SK-N-SH treated with all-trans-retinoic acid at 6 μM for 48 hours (cell line): ENCODE measurements at regions not wholly inside any gene's neighbourhood (a gene's known extent, or its start where the extent isn't known, plus 50 kb on each side); places are given as distances from the start of the nearest gene placed in this dataset.

ENCODE experiments used
- ATAC-seq: fragments of 200-7000 bp; cut with Tn5 transposase; 3 replicates; pipeline ENCODE4 v1.9.1; 2020; ENCODE audit warnings: mild to moderate bottlenecking, moderate library complexity
- ARNTL ChIP-seq: fragments of 450-650 bp; formaldehyde crosslinking; IDR thresholded peaks from 2 replicates; pipeline ENCODE4 v1.5.0; 2020; ENCODE audit warnings: low read depth, mild to moderate bottlenecking, moderate library complexity, borderline replicate concordance
- CSDC2 ChIP-seq: fragments of 250-450 bp; sonication (Bioruptor Pico); IDR thresholded peaks from 2 replicates; pipeline ENCODE4 v1.5.0; 2020; ENCODE audit warnings: mild to moderate bottlenecking, moderate library complexity
- ESRRG ChIP-seq: fragments of 250-450 bp; sonication (Bioruptor Pico); IDR thresholded peaks from 2 replicates; pipeline ENCODE4 v1.6.1; 2021; ENCODE audit warnings: mild to moderate bottlenecking
- ISL1 ChIP-seq: fragments of 250-450 bp; sonication (Bioruptor Pico); IDR thresholded peaks from 2 replicates; pipeline ENCODE4 v2.1.2; 2022; ENCODE audit warnings: mild to moderate bottlenecking, moderate library complexity
- OSR1 ChIP-seq: fragments of 250-450 bp; sonication (Bioruptor Pico); IDR thresholded peaks from 2 replicates; pipeline ENCODE4 v1.8.0; 2022; ENCODE audit warnings: moderate library complexity, mild to moderate bottlenecking, inconsistent platforms
- PPARA ChIP-seq: fragments of 250-450 bp; sonication (Bioruptor Pico); IDR thresholded peaks from 2 replicates; pipeline ENCODE4 v1.5.0; 2020; ENCODE audit warnings: mild to moderate bottlenecking, borderline replicate concordance
- RARB ChIP-seq: fragments of 250-450 bp; sonication (Bioruptor Pico); IDR thresholded peaks from 2 replicates; pipeline ENCODE4 v1.8.0; 2021; ENCODE audit warnings: mild to moderate bottlenecking, moderate library complexity
- SNAI2 ChIP-seq: fragments of 250-450 bp; sonication (Bioruptor Pico); IDR thresholded peaks from 2 replicates; pipeline ENCODE4 v1.5.0; 2020; ENCODE audit warnings: mild to moderate bottlenecking, moderate library complexity
- TCF4 ChIP-seq: fragments of 250-450 bp; sonication (Bioruptor Pico); IDR thresholded peaks from 2 replicates; pipeline ENCODE4 v1.8.0; 2021; ENCODE audit warnings: mild to moderate bottlenecking, moderate library complexity, borderline replicate concordance
- TOX ChIP-seq: fragments of 250-450 bp; sonication (Bioruptor Pico); IDR thresholded peaks from 2 replicates; pipeline ENCODE4 v1.8.0; 2021; ENCODE audit warnings: mild to moderate bottlenecking, moderate library complexity, borderline replicate concordance
- ZC3H10 ChIP-seq: fragments of 250-450 bp; sonication (Bioruptor Pico); IDR thresholded peaks from 2 replicates; pipeline ENCODE4 v1.5.1; 2021; ENCODE audit warnings: mild to moderate bottlenecking, moderate library complexity
- ZFP3 ChIP-seq: fragments of 250-450 bp; sonication (Bioruptor Pico); IDR thresholded peaks from 2 replicates; pipeline ENCODE4 v1.5.0; 2020; ENCODE audit warnings: mild to moderate bottlenecking, moderate library complexity
- ZFP30 ChIP-seq: fragments of 450-650 bp; formaldehyde crosslinking; IDR thresholded peaks from 2 replicates; pipeline ENCODE4 v1.5.0; 2022; ENCODE audit warnings: mild to moderate bottlenecking, moderate library complexity
- ZNF565 ChIP-seq: fragments of 450-650 bp; formaldehyde crosslinking; conservative IDR thresholded peaks from 2 replicates; pipeline ENCODE4 v1.5.0; 2020; ENCODE audit warnings: low read depth, mild to moderate bottlenecking, moderate library complexity
- ZNF70 ChIP-seq: fragments of 450-650 bp; formaldehyde crosslinking; IDR thresholded peaks from 2 replicates; pipeline ENCODE4 v1.5.0; 2020; ENCODE audit warnings: mild to moderate bottlenecking, moderate library complexity
- ZNF8 ChIP-seq: fragments of 450-650 bp; formaldehyde crosslinking; IDR thresholded peaks from 2 replicates; pipeline ENCODE4 v1.5.0; 2020; ENCODE audit warnings: mild to moderate bottlenecking, moderate library complexity
- TF ChIP-seq, protein P1 (sequence below): fragments of 250-450 bp; sonication (Bioruptor Pico); IDR thresholded peaks from 2 replicates; pipeline ENCODE4 v1.8.0; 2020; ENCODE audit warnings: mild to moderate bottlenecking, moderate library complexity, borderline replicate concordance
- TF ChIP-seq, protein P2 (sequence below): fragments of 250-450 bp; sonication (Bioruptor Pico); IDR thresholded peaks from 2 replicates; pipeline ENCODE4 v1.5.1; 2021; ENCODE audit warnings: mild to moderate bottlenecking, moderate library complexity
- TF ChIP-seq, protein P3 (sequence below): fragments of 250-450 bp; sonication (Bioruptor Pico); IDR thresholded peaks from 2 replicates; pipeline ENCODE4 v1.5.0; 2020; ENCODE audit warnings: mild to moderate bottlenecking, moderate library complexity

DNA sequence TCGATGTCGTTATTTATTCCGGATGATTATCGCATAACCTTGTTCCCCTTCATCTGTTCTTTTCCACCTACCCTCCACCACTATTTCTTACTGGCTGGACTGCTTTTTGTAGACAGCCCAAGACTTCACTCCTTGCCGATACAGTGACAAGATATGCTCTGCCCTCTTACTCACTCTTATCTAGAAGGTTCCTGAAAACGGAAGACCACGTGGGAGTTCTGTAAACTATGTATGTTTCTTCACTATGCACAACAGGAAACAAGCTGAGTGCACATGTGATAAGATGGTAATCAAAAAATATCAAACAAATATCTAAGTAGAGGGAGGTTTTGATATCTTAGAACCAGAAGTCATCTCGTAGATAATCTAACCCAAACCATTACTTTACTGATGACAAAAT, 122.9 kb upstream of the ARHGAP20 start:
- no peak for ATAC-seq
- TF ChIP-seq ZFP30 (CRISPR knock-in tag) (no peak), OSR1 (CRISPR knock-in tag) (no peak), ESRRG (CRISPR knock-in tag) (no peak)

DNA sequence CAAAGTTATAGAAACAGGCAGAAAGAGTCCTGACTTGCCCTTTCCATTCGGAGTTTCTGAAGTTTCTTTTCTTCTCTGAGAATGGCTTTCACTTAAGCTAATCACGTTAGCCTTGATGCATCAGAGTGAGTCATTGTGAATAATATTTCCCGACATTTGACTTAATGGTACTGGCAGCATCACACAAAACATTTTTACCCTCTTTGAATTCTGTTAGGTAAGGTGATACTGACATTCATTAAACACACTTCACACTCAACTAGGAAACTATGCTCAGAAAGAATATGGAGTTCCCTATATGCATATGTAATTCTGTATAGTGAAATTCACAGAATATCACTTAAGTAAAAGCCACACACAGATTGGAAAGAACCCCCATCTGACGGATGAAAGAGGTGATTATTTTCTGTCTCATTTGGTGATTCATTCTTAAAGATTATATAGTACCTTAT, 120.8 kb upstream of the ARHGAP20 start:
- TF ChIP-seq, protein P1, sequence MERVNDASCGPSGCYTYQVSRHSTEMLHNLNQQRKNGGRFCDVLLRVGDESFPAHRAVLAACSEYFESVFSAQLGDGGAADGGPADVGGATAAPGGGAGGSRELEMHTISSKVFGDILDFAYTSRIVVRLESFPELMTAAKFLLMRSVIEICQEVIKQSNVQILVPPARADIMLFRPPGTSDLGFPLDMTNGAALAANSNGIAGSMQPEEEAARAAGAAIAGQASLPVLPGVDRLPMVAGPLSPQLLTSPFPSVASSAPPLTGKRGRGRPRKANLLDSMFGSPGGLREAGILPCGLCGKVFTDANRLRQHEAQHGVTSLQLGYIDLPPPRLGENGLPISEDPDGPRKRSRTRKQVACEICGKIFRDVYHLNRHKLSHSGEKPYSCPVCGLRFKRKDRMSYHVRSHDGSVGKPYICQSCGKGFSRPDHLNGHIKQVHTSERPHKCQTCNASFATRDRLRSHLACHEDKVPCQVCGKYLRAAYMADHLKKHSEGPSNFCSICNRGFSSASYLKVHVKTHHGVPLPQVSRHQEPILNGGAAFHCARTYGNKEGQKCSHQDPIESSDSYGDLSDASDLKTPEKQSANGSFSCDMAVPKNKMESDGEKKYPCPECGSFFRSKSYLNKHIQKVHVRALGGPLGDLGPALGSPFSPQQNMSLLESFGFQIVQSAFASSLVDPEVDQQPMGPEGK (CRISPR knock-in tag): peak; percentile 52; the same call in 1 of the 2 replicates
- TF ChIP-seq ARNTL (CRISPR knock-in tag) (no peak), ZC3H10 (peak; percentile 82), OSR1 (CRISPR knock-in tag) (no peak), ISL1 (CRISPR knock-in tag) (peak; percentile 89), ZNF70 (CRISPR knock-in tag) (no peak)
- ATAC-seq: peak; percentile 84

DNA sequence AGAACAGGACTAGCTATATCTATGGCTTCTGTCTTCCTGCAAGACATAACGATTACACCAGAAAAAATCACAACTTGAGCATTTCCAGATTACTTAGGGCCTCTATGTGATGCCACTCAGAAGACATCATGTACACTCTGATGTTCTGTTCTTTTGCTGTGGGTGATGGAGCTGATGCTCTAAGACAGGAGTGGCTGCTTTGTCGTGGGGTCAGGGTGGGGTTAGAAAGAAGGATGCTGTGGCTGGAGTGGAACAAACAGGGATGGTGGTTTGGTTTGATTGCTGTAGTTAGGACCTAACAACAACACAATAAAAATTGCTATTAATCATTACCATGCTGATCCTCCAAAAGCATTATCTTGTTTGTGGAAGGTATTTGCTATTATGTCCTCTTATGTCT, 120.3 kb upstream of the ARHGAP20 start:
- peak; percentile 52 for ATAC-seq
- TF ChIP-seq ZC3H10 (0 out of 2 replicates have a peak, but pooled peaks have one; percentile 15), ZFP3 (CRISPR knock-in tag) (no peak; the same call in none of the 2 replicates)

DNA sequence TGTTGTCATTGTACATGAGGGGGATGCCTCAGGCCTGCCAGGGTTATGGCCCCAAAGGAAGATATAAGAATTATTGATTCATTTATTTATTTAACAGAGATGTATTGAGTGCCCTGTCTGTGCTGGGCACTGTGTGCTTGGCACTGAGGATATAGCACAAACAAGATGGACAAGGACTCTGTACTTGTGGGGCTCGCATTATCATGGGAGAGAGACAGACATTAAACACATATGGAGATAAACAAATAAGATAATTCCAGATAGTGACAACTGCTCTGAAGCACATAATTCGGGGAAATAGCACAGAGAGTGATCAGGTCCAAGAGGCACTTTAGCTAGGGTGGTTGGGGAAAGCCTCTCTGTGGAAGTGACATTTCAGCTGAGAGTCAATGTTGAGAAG, 119.8 kb upstream of the ARHGAP20 start:
- TF ChIP-seq, protein P2, sequence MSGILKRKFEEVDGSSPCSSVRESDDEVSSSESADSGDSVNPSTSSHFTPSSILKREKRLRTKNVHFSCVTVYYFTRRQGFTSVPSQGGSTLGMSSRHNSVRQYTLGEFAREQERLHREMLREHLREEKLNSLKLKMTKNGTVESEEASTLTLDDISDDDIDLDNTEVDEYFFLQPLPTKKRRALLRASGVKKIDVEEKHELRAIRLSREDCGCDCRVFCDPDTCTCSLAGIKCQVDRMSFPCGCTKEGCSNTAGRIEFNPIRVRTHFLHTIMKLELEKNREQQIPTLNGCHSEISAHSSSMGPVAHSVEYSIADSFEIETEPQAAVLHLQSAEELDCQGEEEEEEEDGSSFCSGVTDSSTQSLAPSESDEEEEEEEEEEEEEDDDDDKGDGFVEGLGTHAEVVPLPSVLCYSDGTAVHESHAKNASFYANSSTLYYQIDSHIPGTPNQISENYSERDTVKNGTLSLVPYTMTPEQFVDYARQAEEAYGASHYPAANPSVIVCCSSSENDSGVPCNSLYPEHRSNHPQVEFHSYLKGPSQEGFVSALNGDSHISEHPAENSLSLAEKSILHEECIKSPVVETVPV (CRISPR knock-in tag): no peak
- TF ChIP-seq RARB (CRISPR knock-in tag): no peak
- TF ChIP-seq, protein P1 (CRISPR knock-in tag): no peak
- TF ChIP-seq ZFP30 (CRISPR knock-in tag): no peak
- peak; percentile 6; the same call in 1 of the 3 replicates for ATAC-seq

DNA sequence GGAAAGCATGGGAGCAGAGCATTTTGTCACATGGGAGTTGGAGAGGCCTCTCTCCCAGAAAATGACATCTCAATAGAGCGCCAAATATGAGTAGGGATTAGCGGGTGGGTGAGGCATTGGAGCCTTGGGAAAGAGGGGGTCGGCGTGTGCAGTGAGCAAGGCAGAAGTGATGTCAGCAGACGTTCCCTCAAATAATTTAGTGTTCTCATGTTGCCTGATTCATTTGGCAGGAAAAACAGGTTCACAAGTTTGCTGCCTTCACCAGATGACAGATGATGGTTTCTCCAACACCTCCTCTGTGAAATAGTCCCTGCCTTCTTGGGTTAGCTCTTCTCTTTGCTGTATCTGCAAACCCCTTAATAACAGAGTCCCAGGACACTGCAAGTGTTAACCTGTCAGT, 118.5 kb upstream of the ARHGAP20 start:
- TF ChIP-seq ZNF565 (no peak), ZC3H10 (no peak), ARNTL (CRISPR knock-in tag) (no peak), PPARA (CRISPR knock-in tag) (no peak), TOX (CRISPR knock-in tag) (no peak), CSDC2 (no peak), ZFP30 (CRISPR knock-in tag) (no peak), SNAI2 (CRISPR knock-in tag) (no peak), TCF4 (CRISPR knock-in tag) (no peak), RARB (CRISPR knock-in tag) (no peak), ZNF8 (CRISPR knock-in tag) (no peak)
- TF ChIP-seq, protein P3, sequence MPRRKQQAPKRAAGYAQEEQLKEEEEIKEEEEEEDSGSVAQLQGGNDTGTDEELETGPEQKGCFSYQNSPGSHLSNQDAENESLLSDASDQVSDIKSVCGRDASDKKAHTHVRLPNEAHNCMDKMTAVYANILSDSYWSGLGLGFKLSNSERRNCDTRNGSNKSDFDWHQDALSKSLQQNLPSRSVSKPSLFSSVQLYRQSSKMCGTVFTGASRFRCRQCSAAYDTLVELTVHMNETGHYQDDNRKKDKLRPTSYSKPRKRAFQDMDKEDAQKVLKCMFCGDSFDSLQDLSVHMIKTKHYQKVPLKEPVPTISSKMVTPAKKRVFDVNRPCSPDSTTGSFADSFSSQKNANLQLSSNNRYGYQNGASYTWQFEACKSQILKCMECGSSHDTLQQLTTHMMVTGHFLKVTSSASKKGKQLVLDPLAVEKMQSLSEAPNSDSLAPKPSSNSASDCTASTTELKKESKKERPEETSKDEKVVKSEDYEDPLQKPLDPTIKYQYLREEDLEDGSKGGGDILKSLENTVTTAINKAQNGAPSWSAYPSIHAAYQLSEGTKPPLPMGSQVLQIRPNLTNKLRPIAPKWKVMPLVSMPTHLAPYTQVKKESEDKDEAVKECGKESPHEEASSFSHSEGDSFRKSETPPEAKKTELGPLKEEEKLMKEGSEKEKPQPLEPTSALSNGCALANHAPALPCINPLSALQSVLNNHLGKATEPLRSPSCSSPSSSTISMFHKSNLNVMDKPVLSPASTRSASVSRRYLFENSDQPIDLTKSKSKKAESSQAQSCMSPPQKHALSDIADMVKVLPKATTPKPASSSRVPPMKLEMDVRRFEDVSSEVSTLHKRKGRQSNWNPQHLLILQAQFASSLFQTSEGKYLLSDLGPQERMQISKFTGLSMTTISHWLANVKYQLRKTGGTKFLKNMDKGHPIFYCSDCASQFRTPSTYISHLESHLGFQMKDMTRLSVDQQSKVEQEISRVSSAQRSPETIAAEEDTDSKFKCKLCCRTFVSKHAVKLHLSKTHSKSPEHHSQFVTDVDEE (CRISPR knock-in tag): no peak
- no peak for ATAC-seq
